GM19467 (cell line): ENCODE measurements at regions not wholly inside any gene's neighbourhood (a gene's known extent, or its start where the extent isn't known, plus 50 kb on each side); places are given as distances from the start of the nearest gene placed in this dataset.

Experiments used
- ATAC-seq: cut with Tn5 transposase; IDR thresholded peaks from one replicate; pipeline ENCODE4 v1.9.1; 2021; ENCODE audit warnings: mild to moderate bottlenecking, moderate library complexity; ENCODE audit not compliant: unreplicated experiment

DNA sequence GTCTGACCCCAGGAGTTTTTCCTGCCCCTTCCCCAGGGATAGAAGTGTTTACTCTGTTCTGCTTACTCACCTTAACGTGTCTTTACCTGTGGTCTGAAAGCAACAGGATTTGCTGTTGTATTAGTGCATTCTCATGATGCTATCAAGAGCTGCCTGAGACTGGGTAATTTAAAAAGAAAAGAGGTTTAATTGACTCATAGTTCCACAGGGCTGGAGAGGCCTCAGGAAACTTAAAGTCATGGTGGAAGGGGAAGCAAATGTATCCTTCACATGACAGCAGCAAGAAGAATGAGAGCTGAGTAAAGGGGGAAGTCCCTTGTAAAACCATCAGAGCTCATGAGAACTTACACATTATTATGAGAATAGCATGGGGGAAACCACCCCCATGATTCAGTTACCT lies 240.4 kb downstream of the SNAPC1 start:
- no peak for ATAC-seq

DNA sequence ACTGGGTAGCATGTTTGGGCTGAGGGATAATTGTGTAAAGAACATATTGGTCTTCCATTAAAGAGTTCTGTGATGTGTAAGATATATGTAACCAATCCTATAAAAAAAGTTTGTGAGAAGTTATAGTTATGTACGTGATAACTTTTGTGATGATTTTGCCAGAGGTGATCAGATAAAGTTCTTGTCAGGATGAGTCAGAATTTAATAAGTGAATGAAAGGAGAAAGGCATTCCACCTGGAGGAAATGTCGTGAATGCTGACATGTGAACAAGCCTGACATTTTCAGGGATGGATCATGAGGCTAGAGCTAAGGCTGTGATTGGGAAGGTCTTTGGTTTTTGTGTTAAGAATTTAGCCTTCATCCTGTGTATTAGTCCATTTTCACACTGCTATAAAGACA lies 241.5 kb downstream of the SNAPC1 start:
- ATAC-seq = no peak

GRCh38 chr14:62006116-62006731 lies 244.0 kb downstream of the SNAPC1 start:
- no peak for ATAC-seq

- ATAC-seq = no peak
Observed at GRCh38 chr14:62015243-62015642, 253.0 kb downstream of the SNAPC1 start.

DNA sequence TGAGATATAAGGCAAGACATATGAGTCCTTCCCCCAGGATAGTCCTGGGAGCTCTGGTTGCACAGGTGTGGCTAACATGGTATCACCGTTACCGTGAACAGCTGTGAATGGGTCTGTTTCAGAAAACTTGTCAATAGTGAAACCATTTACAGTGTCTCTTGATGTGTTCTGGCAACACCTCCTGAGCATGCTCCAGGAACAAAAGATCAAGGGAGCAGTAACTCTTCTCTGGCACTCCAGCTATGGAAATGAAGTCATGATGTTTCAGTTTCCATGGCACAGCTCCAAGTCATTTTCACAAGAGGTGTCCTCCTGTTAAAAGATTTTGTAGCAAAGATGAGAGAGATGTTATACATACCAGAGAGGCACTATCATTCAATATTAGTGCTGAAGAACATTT lies 253.7 kb downstream of the SNAPC1 start:
- ATAC-seq = no peak

DNA sequence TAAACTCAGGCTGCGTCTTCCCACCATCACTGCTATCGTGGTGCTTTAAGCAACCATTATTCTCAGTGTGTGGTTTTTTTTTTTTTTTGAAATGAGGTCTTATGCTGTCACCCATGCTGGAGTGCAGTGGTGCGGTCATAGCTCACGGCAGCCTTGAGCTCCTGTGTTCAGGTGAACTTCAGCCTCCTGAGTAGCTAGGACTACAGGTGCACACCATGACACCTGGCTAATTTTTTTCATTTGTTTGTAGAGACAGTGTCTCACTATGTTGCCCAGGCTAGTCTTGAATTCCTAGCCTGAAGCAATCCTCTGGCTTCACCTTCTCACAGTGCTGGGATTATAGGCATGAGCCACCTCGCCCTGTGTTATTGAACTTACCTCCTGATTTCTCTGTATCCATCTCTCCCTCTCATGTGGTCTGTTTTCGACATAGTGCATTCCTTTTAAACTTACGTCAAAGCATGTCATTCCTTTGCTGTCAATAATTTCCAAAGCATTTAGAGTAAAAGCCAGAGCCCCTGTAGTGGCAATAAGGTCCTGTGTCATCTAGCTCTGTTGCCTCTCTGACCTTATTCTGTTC lies 255.5 kb downstream of the SNAPC1 start:
- no peak for ATAC-seq

DNA sequence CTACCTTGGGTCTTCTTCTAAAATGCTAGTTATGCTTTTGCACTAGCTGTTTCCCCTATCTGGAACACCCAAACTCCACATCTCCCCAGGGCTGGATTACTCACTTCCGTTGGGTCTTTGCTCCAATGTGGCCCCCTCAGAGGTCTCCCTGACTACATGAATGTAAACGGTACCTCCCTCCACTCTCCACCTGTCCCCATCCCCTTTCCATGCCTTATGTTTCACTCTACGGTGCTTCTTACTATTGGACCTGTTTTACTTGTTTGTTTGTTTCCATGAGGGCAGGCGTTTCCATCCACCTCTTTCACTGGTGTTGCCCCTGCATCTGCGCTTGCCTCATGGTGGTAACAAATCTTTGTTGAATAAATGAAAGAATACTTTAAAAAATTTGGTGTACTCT lies 256.4 kb downstream of the SNAPC1 start:
- ATAC-seq = no peak

DNA sequence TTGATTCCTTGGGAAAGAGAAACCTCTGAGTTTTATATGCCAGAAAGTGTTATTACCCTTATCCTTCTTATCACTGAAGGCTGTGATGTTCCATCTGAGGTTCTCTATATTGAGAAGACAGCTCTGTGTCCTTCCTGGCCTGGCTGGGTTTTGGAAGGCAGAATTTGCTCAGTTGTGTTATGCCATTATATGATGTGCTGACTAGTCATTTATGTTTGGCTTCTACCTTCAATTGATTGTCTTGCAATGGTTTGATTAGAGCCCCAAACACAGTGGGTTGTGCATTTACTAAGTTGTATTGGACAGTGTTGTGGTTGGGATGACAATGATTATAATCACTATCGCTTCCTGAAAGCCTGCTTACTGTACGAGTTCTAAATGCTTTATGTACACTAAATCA lies 265.7 kb downstream of the SNAPC1 start:
- ATAC-seq = no peak

- ATAC-seq = no peak
Observed at GRCh38 chr14:62029569-62029924, 267.3 kb downstream of the SNAPC1 start.

DNA sequence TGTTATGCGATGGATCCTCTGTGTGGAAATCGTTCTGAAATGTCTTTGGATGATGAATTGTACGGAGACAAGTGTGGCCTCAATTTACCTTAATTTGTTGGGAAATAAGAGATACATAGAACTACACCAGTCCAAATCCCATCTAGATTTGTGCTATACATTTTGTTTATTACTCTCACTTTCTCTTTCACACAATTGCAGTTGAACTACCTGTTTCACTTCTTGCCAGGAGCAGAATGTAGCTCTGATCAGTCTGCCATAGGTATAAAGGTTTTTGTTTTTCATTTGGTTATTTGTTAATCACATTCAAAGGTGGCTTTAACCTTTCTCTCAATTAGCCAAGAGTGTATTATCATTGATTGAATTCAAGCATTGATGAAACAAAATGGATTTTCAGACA lies 268.2 kb downstream of the SNAPC1 start:
- ATAC-seq = no peak

DNA sequence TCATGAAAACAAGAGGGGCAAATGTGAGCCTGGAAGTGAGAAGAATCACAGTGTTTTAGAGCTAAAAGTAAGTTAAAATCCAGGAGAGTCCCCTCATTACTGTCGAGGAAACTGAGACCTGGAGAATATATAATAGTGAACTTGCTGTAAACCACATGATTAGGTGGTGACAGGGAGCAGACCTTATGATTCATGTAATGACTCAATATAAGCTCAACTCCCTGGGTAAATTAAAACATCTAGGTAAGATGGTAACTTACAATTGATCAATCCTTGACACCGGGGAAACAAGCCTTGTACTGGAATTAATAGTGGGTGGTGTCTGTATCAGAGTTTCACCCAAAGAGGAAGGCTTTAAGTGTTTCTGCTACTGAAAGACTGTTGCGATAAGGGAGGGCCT lies 269.3 kb downstream of the SNAPC1 start:
- no peak for ATAC-seq

DNA sequence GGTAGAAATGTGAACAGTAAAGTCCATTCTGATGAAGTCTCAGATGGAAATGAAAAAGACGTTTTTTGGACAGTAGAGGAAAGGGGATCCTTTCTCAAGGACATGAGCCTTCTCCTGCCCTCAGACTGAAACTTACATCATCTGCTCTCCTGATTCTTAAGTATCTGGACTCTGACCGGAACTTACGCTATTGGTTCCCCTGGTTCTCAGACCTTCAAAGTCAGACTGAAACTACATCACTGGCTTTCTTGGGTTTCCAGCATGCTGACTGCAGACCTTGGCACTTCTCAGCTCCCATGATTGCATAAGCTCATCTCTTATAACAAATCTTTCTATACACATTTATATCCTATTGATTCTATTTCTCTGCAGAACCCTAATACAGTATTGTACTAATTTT lies 291.0 kb downstream of the SNAPC1 start:
- no peak for ATAC-seq

- ATAC-seq = no peak
Observed at GRCh38 chr14:62056789-62057188, 294.6 kb downstream of the SNAPC1 start.

- no peak for ATAC-seq
Observed at GRCh38 chr14:62062645-62063044, 300.4 kb downstream of the SNAPC1 start.

DNA sequence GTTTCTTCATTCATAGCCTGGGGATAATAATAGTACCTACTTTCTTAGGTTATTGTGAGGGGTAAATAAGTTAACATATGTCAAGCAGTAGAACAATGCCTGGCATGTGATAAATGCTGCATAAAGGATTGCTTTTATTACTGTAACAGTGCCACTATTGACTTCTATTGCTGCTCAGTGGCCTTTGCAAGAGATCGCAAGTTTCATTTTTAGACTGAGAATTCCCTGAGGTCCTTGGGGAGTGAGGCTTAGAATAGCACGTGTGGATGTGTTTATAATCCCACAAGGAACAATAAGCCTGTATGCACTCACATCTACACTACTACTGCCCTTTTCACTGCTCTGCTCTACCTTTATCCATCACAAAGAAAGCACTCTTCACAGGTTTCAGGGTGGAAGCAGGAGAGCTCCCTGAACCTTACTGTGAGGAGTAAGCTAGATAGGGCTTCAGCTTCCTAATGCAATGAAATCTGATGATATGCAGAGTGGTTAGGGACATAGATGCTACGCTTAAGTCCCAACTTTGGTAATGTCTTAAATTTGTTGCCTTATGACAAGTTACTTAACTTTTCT lies 302.6 kb downstream of the SNAPC1 start:
- no peak for ATAC-seq

DNA sequence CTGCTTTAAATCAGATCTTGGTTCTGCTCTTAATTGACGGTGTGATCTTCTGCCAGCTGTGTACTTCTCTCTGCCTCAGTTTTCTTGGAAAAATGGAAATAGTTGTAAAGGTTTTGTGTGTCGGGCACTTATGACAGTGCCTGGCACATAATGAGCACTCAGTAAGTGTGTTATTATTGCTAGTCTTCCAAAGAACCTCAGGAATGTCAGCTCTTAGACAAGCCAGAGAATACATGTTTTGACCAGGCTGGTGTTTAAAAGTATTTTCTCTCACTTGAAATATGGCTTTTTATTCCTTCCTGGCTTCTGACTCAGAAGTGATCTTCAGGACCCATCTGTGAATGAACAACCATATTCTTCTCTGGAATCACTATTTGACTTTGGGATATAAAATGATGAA lies 304.1 kb downstream of the SNAPC1 start:
- no peak for ATAC-seq

GRCh38 chr14:62071039-62071438 lies 308.8 kb downstream of the SNAPC1 start:
- ATAC-seq = no peak

- no peak for ATAC-seq
Observed at GRCh38 chr14:62076368-62076767, 314.1 kb downstream of the SNAPC1 start.

DNA sequence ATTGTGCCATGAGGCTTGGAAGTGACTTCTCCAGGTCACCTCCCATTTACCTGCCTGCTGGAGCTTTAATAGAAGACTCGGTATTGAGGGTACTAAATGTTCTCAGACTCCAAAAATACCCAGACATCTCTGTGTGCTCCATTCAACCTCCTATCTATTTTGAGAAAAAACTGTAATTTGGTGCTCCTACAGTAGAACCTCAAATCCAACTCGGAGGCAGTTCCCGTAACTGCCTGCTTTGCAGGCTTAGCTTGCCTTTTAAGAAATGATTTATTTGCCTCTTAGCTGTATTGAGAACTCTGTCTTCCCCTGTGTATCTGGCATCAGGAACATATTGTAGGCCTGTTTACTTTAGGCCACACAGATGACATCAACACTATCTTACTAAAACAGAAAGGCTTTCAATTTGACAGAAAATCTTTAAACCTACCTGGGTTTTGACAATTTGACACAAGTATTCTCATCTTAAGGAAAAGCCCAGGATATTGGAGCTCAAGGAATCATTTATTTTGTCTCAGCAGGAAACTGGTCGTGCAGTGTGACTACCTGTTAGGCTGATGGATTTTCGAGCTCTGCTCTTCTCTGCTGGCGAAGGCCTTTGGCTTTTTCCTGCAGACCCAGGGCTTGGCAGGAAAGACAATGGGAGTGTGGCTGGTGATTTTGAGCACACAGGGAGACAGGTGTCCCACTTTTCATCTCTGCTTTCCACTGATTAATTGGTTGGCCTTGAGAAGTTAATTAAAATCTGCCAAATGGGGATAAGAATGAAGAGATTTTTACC lies 314.8 kb downstream of the SNAPC1 start:
- ATAC-seq = no peak

- ATAC-seq = no peak
Observed at GRCh38 chr14:62077676-62078261, 315.5 kb downstream of the SNAPC1 start.

DNA sequence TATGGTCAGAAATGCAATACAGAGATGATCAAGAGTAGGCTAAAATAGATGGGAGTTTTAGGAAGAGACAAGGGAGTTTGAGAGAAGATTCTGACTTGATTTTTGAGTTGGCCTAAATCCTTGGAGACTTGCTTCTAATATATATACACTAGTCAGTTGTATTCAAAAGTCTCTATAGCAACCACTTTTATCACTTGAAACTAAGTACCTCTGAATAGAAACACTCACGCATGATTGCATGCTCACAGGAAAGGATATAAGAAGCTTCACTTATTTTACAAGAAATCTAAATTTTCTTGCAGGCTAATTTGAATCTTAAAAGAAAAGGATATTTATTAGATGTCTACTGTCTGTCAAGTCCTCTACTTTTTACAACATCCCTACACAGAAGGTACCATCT lies 316.8 kb downstream of the SNAPC1 start:
- ATAC-seq = no peak
